Tibial nerve (tissue), 4 donors: ENCODE measurements at regions not wholly inside any gene's neighbourhood (a gene's known extent, or its start where the extent isn't known, plus 50 kb on each side); places are given as distances from the start of the nearest gene placed in this dataset.

Source experiments
- EP300 ChIP-seq, 2 donors: sonication (generic); formaldehyde crosslinking; IDR thresholded peaks; one replicate each; pipeline ENCODE4 v1.6.1; 2017; ENCODE audit warnings: antibody characterized with exemption in 2 of 2, mild to moderate bottlenecking in 1 of 2
- TF ChIP-seq, protein P1 (sequence below), 5 experiments: fragments of 200-600 bp in 3 of 5; fragments of 450-650 bp in 2 of 5; sonication (generic) in 3 of 5; IDR thresholded peaks; one replicate each; pipeline ENCODE4 v1.5.1; 2016 to 2019; ENCODE audit warnings: antibody characterized with exemption in 5 of 5, mild to moderate bottlenecking in 3 of 5, moderate library complexity in 2 of 5

DNA sequence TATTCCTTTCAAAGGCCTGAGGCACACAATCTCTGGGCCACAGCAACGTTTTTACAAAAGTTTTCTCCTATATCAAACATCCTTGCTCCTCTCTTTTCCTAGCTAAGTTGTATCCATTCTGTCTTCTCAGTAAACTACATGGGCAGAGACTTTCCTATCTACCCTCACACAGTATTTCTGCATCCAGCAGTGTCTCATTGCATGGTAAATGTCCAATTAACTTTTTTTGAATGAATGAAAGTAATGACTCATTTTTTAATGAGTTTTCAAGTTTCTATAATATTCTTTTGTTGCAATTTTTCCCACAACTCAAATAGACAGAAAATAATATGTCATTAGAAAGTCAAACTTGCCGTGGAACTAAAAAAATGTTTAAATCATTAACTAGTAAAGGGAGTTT, 688.6 kb downstream of the JRKL start:
- TF ChIP-seq, protein P1, sequence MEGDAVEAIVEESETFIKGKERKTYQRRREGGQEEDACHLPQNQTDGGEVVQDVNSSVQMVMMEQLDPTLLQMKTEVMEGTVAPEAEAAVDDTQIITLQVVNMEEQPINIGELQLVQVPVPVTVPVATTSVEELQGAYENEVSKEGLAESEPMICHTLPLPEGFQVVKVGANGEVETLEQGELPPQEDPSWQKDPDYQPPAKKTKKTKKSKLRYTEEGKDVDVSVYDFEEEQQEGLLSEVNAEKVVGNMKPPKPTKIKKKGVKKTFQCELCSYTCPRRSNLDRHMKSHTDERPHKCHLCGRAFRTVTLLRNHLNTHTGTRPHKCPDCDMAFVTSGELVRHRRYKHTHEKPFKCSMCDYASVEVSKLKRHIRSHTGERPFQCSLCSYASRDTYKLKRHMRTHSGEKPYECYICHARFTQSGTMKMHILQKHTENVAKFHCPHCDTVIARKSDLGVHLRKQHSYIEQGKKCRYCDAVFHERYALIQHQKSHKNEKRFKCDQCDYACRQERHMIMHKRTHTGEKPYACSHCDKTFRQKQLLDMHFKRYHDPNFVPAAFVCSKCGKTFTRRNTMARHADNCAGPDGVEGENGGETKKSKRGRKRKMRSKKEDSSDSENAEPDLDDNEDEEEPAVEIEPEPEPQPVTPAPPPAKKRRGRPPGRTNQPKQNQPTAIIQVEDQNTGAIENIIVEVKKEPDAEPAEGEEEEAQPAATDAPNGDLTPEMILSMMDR (IDR thresholded peaks at IDR 0.05), result no peak
- no peak for TF ChIP-seq EP300 (IDR thresholded peaks at IDR 0.05)
